LNCaP clone FGC (cell line): ENCODE measurements at regions not wholly inside any gene's neighbourhood (a gene's known extent, or its start where the extent isn't known, plus 50 kb on each side); places are given as distances from the start of the nearest gene placed in this dataset.
"Not testable (repeated sequence)": the region's sequence is repeated elsewhere in the genome, so short reads cannot be mapped to it uniquely, and the experiment has no call there.

Source experiments
- DNase-seq: peaks from one replicate; pipeline ENCODE4 v3.0.0-alpha.2; 2011; ENCODE audit warnings: low read depth
- H3K4me3 ChIP-seq: 2 replicates; pipeline ENCODE4 v1.5.1; 2011; ENCODE audit warnings: mild to moderate bottlenecking, low read depth, low read length, control low read depth
- CTCF ChIP-seq: IDR thresholded peaks from 2 replicates; pipeline ENCODE4 v1.5.1; 2012; ENCODE audit warnings: mild to moderate bottlenecking; ENCODE audit not compliant: control insufficient read depth, insufficient read depth; ENCODE audit errors: extremely low read depth

GRCh38 chr18:26634631-26635030, 86.3 kb upstream of the KCTD1 start:
- TF ChIP-seq CTCF = no peak
- H3K4me3 ChIP-seq = no peak overlapping the region
- DNase-seq = no peak

GRCh38 chr18:26631135-26631534, 82.8 kb upstream of the KCTD1 start:
- TF ChIP-seq CTCF = no peak
- no peak overlapping the region for H3K4me3 ChIP-seq
- peak; percentile 45 for DNase-seq

- DNase-seq = no peak
- no peak for TF ChIP-seq CTCF
- H3K4me3 ChIP-seq = no peak overlapping the region
Observed at GRCh38 chr18:26630596-26630995, 82.2 kb upstream of the KCTD1 start.

- TF ChIP-seq CTCF = no peak
- no peak overlapping the region for H3K4me3 ChIP-seq
- no peak for DNase-seq
Observed at GRCh38 chr18:26628017-26628416, 79.7 kb upstream of the KCTD1 start.

- no peak for TF ChIP-seq CTCF
- DNase-seq = no peak
- H3K4me3 ChIP-seq = no peak overlapping the region
Observed at GRCh38 chr18:26624443-26624842, 76.1 kb upstream of the KCTD1 start.

GRCh38 chr18:26623314-26623713, 75.0 kb upstream of the KCTD1 start:
- not testable (repeated sequence) for DNase-seq, H3K4me3 ChIP-seq

GRCh38 chr18:26621161-26622026, 73.0 kb upstream of the KCTD1 start:
- peak; percentile 28 for DNase-seq
- peak overlapping the region; percentile 50 for H3K4me3 ChIP-seq
- peak; percentile 86 for TF ChIP-seq CTCF
